ENCODE measurements at regions not wholly inside any gene's neighbourhood (a gene's known extent, or its start where the extent isn't known, plus 50 kb on each side); places are given as distances from the start of the nearest gene placed in this dataset.

DNA sequence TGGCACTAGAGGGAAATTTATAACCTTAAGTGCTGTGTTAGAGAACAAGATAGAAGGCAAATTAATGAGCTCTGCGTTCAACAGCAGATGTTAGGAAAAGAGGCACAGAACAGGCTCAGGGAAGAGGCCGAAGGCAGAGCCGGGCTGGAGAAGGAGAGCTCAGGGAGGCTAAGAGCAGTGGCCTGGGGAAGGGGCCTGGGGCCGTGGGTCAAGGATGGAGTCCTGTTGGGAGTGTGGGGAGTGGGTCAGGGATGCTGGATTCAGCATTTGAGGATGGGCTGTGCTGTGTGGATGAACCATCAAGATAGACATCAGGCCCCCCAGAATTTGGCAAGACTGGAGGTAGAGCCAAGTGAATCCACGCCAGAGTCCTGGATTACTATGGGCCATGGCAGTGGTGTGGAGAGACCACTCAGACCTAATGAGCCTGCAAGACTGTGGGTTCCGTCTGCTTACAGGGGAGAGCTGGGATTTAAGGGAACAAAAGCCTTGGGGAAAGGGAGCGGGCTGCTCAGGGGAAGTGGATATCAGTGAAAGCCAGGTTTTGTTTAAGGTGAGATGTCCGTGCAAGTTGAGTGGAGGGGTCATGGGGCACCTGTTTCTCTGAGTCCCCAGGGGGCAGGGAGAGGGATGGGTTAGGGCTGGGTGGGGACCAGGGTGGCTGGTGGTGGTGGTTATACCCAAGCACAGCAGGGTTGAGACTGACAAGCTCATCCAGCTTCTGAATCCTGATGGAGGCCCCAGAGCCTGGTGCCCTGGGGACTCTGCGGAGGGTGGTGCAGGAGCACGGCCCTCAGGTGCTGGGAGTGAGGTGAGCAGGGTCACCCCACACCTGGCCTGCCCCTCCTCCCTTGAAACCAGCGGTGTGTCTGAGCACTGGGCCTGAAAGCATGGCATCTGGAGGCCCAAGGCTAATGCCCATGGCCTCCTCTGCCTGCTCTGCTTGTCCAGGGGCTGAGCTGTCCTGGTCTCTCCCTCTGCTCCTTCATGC is 101.7 kb downstream of the BMS1 start:
- no peak for TF ChIP-seq POLR2A (IDR thresholded peaks at IDR 0.05)
- TF ChIP-seq, protein P1, sequence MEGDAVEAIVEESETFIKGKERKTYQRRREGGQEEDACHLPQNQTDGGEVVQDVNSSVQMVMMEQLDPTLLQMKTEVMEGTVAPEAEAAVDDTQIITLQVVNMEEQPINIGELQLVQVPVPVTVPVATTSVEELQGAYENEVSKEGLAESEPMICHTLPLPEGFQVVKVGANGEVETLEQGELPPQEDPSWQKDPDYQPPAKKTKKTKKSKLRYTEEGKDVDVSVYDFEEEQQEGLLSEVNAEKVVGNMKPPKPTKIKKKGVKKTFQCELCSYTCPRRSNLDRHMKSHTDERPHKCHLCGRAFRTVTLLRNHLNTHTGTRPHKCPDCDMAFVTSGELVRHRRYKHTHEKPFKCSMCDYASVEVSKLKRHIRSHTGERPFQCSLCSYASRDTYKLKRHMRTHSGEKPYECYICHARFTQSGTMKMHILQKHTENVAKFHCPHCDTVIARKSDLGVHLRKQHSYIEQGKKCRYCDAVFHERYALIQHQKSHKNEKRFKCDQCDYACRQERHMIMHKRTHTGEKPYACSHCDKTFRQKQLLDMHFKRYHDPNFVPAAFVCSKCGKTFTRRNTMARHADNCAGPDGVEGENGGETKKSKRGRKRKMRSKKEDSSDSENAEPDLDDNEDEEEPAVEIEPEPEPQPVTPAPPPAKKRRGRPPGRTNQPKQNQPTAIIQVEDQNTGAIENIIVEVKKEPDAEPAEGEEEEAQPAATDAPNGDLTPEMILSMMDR (IDR thresholded peaks at IDR 0.05), result no peak
- no peak overlapping the region for H3K4me3 ChIP-seq
- H3K27ac ChIP-seq, result no peak overlapping the region
- peaks cover 0 to 18% (median 0%) of the 10 kb centered on the region in 4 donors for H3K27me3 ChIP-seq
- DNase-seq, result no peak
- no peaks in the 10 kb centered on the region for H3K36me3 ChIP-seq
- WGBS, 2 donors, result 69 to 73% methylated on average over 8 of the region's 11 CpGs
- no peaks in the 10 kb centered on the region for H3K4me1 ChIP-seq
- intact Hi-C loops (cut with DNase I), result no loop called here
- peaks cover 0 to 11% (median 7%) of the 10 kb centered on the region in 3 donors for H3K9me3 ChIP-seq

DNA sequence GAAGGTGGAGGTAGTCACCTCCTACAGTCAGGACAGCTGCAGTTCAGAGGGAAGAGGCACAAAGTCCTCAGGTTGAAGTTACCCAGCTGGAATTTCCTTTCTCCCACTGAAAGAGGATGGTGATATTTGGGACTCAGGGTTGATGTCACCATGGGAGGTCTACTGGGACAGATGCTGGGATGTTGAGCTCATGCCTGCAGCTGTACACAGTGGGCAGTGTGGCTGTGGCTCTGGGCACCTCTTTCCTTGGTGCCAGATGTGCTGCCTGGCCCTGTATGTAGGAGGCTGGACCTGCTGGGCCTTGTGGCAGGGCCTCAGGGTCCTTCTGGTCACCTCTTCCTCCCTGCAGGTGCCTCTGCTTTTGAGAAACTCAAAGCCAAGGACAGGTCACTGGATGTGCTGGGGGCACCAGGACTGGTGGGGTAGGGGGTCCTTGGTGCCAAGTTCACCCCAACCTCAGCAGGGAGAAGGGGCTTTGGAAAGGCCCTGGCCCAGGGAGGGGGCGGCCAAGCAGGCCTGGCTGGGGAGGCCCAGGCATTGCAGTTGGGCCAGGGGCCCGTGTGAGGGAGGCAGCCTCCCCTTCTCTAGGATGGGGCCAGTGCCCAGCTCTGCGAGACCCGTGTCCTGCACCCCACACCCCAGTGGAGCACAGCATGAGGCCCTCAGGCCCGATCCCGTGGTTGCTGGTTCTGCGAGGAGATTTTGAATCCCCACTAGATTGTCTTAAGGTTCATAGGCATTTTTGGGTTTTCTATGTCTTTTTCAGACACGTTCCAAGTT is 103.1 kb downstream of the BMS1 start:
- H3K4me1 ChIP-seq, result no peaks in the 10 kb centered on the region
- peaks cover 0 to 11% (median 7%) of the 10 kb centered on the region in 3 donors for H3K9me3 ChIP-seq
- H3K27ac ChIP-seq, result no peak overlapping the region
- no peak for DNase-seq
- H3K27me3 ChIP-seq, result peaks cover 0 to 6% (median 0%) of the 10 kb centered on the region in 4 donors
- intact Hi-C loops (cut with DNase I), result no loop called here
- 88 to 90% methylated on average over 4 to 5 of the region's 8 CpGs for WGBS, 2 donors
- TF ChIP-seq, protein P1 (IDR thresholded peaks at IDR 0.05), result no peak
- no peak for TF ChIP-seq POLR2A (IDR thresholded peaks at IDR 0.05)
- H3K4me3 ChIP-seq, result no peak overlapping the region
- no peaks in the 10 kb centered on the region for H3K36me3 ChIP-seq

DNA sequence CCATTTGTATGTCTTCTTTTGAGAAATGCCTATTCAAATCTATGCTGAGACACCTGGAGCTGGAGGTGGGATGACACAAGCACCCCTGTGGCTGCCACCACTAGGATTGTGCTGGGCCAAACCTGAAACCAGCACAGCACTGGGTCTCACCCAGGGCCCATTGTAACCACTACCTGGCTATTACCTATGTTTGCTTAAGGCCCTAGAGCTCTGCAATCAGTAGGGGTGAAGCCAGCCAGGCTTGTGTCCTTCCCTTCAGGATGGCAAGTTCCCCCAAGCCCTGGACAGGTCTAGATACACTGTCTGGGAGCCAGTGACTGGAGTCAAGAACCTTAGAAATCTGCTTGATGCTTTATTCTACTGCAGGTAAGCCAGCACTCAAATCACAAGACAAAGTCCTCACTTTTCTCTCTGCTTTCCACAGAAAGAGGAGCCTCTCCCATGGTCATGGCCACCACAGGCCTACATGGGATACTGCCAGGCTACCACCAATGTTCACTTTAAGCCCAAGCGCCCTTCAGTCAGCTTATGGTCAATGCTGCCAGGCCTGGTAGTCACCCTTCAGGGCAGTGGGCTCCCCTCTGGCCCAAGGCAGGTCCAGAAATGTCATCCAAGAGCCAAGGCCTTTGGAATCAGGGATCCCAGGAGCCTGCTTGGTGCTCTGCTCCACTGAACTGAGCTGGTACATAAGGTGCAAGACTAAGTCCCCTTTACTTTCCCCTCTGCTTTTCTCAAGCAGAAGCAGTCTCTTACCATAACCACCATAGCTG is 105.3 kb downstream of the BMS1 start:
- 20% methylated on average over 1 of the region's 1 CpG; no CpG with 5 or more reads in 1 of the 2 donors for WGBS, 2 donors
- H3K36me3 ChIP-seq, result no peaks in the 10 kb centered on the region
- no peak overlapping the region for H3K4me3 ChIP-seq
- no peak for TF ChIP-seq POLR2A (IDR thresholded peaks at IDR 0.05)
- H3K27ac ChIP-seq, result no peak overlapping the region
- intact Hi-C loops (cut with DNase I), result no loop called here
- DNase-seq, result no peak
- H3K9me3 ChIP-seq, result peaks cover 0 to under 1% (median under 1%) of the 10 kb centered on the region in 3 donors
- H3K27me3 ChIP-seq, result no peaks in the 10 kb centered on the region
- no peaks in the 10 kb centered on the region for H3K4me1 ChIP-seq

DNA sequence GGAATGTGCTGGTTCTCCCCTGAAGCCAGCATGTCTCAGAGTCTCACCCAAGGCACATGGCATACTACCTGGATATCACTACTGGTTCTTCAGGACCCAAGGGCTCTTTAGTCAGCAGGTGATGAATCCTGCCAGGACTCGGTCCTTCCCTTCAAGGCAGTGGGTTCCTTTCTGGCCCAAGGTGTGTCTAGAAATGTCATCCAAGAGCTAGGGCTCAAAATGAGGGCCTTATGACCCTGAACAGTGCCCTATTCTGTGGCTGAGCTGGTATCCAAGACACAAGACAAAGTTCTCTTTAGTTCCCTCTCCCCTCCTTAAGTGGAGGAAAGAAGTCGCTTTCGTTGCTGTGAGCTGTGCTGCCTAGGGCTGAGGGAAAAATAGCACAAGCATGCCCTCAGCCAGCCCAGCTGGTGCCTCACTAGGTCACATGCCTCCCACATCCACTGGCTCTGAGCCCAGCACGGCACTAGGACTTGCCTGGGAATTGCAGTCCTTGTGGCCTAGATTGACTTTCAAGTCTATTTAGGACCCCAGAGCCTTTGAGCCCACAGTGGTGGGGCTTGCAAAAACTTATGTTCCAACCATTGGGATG is 106.0 kb downstream of the BMS1 start:
- no peaks in the 10 kb centered on the region for H3K27me3 ChIP-seq
- intact Hi-C loops (cut with DNase I), result no loop called here
- no peaks in the 10 kb centered on the region for H3K36me3 ChIP-seq
- TF ChIP-seq, protein P1 (IDR thresholded peaks at IDR 0.05), result no peak
- no peak for TF ChIP-seq POLR2A (IDR thresholded peaks at IDR 0.05)
- H3K4me1 ChIP-seq, result no peaks in the 10 kb centered on the region
- no peak overlapping the region for H3K27ac ChIP-seq
- H3K4me3 ChIP-seq, result no peak overlapping the region
- no peaks in the 10 kb centered on the region for H3K9me3 ChIP-seq
- 38 to 53% methylated on average over 1 to 4 of the region's 4 CpGs for WGBS, 2 donors
- DNase-seq, result no peak

DNA sequence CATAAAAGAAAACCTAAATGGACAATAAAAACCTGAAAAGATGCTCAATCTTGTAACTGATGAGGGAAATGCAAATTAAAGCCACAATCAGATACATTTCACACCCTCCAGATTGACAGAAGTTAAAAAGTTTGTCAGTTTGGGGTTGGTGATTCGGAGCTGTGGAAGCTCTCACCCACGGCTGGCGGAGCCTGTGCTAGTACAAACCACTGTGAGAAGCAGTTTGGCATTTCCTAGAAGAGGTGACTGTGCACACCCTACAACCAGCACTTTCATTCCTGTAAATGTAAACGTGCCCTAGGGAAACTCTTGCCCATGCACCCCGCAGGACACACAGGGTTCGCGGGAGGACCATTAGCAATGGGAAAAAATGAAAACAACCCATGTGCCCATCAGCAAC is 114.1 kb downstream of the BMS1 start:
- no peaks in the 10 kb centered on the region for H3K4me1 ChIP-seq
- H3K4me3 ChIP-seq, result no peak overlapping the region
- TF ChIP-seq, protein P1 (IDR thresholded peaks at IDR 0.05), result no peak
- TF ChIP-seq POLR2A (IDR thresholded peaks at IDR 0.05), result no peak
- peaks cover 0 to 52% (median 11%) of the 10 kb centered on the region in 4 donors for H3K27me3 ChIP-seq
- 41 to 60% methylated on average over 7 of the region's 7 CpGs for WGBS, 2 donors
- no peaks in the 10 kb centered on the region for H3K36me3 ChIP-seq
- no peaks in the 10 kb centered on the region for H3K9me3 ChIP-seq
- intact Hi-C loops (cut with DNase I), result no loop called here
- DNase-seq, result no peak
- no peak overlapping the region for H3K27ac ChIP-seq
